GM21528 (cell line): ENCODE measurements at regions not wholly inside any gene's neighbourhood (a gene's known extent, or its start where the extent isn't known, plus 50 kb on each side); places are given as distances from the start of the nearest gene placed in this dataset.

ENCODE experiments used
- ATAC-seq: cut with Tn5 transposase; IDR thresholded peaks from one replicate; pipeline ENCODE4 v1.9.1; 2021; ENCODE audit warnings: mild to moderate bottlenecking, moderate library complexity; ENCODE audit not compliant: unreplicated experiment, low FRiP score

GRCh38 chr9:86547571-86547970, 193.4 kb upstream of the TUT7 start:
- ATAC-seq, result no peak

GRCh38 chr9:86546712-86547111, 192.5 kb upstream of the TUT7 start:
- ATAC-seq, result no peak

GRCh38 chr9:86545090-86545489, 190.9 kb upstream of the TUT7 start:
- no peak for ATAC-seq

- no peak for ATAC-seq
These were observed 186.9 kb upstream of the TUT7 start for GRCh38 chr9:86541014-86541570.

- no peak for ATAC-seq
These were observed 181.3 kb upstream of the TUT7 start for GRCh38 chr9:86535406-86535915.

- ATAC-seq, result no peak
These were observed 180.5 kb upstream of the TUT7 start for GRCh38 chr9:86534572-86535258.

- no peak for ATAC-seq
These were observed 177.9 kb upstream of the TUT7 start for GRCh38 chr9:86531971-86532640.

GRCh38 chr9:86531273-86531970, 177.2 kb upstream of the TUT7 start:
- ATAC-seq, result no peak

GRCh38 chr9:86529496-86530275, 175.5 kb upstream of the TUT7 start:
- no peak for ATAC-seq

GRCh38 chr9:86526021-86526420, 171.8 kb upstream of the TUT7 start:
- no peak for ATAC-seq

- ATAC-seq, result no peak
These were observed 171.0 kb upstream of the TUT7 start for GRCh38 chr9:86525182-86525581.

- no peak for ATAC-seq
These were observed 167.8 kb upstream of the TUT7 start for GRCh38 chr9:86521977-86522376.

- no peak for ATAC-seq
These were observed 167.1 kb upstream of the TUT7 start for GRCh38 chr9:86521322-86521721.

- ATAC-seq, result no peak
These were observed 164.9 kb upstream of the TUT7 start for GRCh38 chr9:86519066-86519615.

- ATAC-seq, result no peak
These were observed 163.3 kb upstream of the TUT7 start for GRCh38 chr9:86517475-86517874.

GRCh38 chr9:86516564-86516963, 162.4 kb upstream of the TUT7 start:
- no peak for ATAC-seq

GRCh38 chr9:86515221-86515620, 161.0 kb upstream of the TUT7 start:
- ATAC-seq, result no peak

GRCh38 chr9:86513429-86513828, 159.2 kb upstream of the TUT7 start:
- no peak for ATAC-seq

GRCh38 chr9:86512929-86513328, 158.7 kb upstream of the TUT7 start:
- ATAC-seq, result no peak
